HG03103 (cell line): ENCODE measurements at regions not wholly inside any gene's neighbourhood (a gene's known extent, or its start where the extent isn't known, plus 50 kb on each side); places are given as distances from the start of the nearest gene placed in this dataset.
"Not testable (repeated sequence)": the region's sequence is repeated elsewhere in the genome, so short reads cannot be mapped to it uniquely, and the experiment has no call there.

Source experiments
- ATAC-seq: cut with Tn5 transposase; IDR thresholded peaks from one replicate; pipeline ENCODE4 v1.9.1; 2021; ENCODE audit warnings: low read depth; ENCODE audit not compliant: unreplicated experiment

DNA sequence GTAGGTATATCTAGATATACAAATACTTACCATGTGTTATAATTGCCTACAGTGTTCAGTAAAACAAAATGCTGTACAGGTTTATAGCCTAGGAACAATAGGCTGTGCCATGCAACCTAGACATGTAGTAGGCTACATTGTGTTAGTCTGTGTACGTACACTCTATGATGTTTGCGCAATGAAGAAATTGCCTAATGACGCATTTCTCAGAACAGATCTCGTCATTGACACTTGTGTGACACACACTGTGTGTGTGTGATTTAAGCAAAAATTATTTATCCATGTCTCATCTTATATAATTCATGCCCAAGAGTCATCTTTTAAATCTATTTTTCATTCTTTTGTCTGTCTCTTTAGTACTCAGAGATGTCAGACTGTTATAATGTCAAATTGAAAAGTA, 1888.8 kb upstream of the PCDH20 start:
- ATAC-seq = no peak

DNA sequence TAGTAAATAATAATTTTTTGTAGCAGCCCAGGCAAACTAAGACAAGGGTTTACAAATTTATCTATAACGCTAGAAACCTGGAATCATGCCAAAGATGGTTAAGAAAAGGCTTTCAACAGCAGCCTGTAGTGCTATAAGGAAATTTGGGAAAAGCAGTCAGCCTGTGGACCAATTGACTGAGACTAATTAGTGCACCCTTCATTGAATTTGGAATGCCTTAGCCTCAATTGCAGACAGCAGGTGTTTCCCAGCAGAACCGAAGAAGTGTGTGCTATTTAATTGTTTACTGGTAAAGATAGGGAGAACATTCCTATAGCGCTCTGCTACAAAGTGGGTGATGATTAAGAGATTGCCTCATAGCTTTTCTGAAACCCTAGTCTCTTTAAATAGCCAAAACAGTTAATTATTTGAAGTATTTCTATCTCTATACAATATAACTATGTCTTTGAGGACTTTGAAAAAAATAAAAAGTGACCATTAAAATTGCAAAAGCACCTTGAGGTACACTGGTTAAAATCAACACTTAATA, 1884.3 kb upstream of the PCDH20 start:
- ATAC-seq = no peak

DNA sequence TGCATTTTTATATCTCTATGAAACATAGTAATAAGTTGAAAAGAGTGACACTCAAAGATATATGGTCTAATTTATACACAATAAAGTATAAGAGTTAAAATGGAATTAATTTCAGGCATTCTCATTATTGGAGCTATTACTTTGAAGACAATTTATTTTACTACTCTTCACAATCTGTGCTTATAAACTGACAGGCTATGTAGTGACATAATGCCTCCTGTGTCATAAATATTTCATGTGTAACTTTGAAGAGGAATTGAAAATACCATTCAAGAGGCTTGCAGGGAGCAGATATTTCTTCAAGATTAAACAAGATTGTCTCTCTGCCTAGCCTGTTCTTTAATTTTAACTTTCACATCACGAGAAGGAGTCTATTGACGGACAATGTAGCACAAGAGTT, 1881.5 kb upstream of the PCDH20 start:
- no peak for ATAC-seq

DNA sequence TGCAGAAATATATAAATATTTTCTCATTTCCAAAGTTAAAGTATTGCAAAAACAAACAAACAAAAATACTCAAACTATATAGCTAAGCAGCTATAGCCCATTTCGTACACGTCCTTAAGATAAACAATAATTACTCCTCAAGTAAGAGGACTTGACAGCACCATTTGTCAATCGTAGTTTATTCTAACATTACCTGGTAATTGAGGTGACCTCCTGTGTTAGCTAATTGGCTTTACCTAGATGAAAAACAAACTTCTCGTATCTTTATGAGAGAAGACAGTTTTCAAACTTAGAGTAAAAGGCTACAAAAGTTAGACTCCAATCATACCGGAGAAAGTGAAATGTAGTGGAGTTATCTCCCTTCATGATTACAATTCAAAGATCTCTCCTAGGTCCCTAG, 1876.1 kb upstream of the PCDH20 start:
- no peak for ATAC-seq

DNA sequence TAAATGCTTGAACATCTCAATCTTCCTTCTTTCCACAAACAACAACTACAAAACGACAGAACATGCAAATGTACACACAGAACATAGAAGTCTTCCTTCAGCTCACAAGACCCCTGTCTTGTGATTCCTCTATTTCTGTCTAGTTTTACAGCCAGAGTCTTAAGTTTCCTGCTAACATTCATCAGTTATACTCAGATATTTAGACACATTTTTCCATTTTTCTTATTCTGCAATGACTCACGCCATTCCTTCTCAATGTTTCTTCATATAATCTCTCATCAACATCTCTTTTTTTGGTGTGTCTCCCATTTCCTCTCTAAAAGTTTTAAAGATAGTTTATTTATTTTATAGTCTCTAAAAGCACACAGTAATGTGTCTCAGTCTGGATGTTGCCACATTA, 1872.9 kb upstream of the PCDH20 start:
- ATAC-seq = no peak

DNA sequence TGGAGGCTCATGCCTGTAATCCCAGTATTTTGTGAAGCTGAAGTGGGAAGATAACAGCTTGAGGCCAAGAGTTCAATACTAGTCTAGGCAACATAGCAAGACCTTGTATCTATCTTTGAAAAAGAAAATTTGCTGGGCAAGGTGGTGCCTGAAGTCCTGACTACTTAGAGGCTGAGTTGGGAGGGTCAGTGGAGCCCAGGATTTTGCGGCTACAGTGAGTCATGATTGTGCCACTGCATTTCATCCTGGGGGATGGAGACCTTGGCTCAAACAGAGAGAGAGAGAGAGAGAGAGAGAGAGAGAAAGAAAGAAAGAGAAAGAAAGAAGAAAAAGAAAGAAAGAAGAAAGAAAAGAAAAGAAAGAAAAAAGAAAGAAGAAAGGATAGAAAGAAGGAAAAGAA, 1872.3 kb upstream of the PCDH20 start:
- ATAC-seq = no peak

DNA sequence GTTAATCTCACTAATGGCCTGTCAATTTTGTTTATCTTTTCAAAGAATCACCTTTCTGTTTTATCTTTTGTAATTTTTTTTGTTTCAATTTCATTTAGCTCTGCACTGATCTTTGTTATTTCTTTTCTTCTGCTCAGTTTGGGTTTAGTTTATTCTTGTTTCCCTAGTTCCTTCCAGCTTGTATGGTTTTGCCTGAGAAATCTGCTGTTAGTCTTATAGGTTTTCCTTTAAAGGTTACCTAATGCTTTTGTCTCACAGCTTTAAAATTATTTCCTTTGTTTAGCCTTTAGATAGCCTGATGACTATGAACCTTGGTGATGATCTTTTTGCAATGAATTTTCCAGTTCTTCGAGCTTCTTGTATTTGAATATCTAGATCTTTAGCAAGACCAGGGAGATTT, 1869.8 kb upstream of the PCDH20 start:
- no peak for ATAC-seq

DNA sequence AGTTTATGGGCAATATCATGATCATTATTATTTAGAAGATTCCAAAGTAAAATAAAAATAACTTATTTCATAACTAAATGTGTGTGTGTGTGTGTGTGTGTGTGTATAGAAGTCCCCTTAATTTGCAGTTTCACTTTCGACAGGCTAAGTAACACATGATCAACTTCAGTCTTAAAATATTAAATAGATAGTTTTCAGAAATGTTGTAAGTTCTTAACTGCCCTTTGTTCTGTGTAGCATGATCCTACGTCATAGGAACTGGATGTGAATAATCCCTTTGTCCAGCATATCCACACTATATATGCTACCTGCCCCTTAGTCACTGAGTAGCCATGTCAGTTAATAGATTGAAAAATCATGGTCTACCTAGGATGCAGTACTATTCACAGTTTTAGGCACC, 1863.5 kb upstream of the PCDH20 start:
- no peak for ATAC-seq

DNA sequence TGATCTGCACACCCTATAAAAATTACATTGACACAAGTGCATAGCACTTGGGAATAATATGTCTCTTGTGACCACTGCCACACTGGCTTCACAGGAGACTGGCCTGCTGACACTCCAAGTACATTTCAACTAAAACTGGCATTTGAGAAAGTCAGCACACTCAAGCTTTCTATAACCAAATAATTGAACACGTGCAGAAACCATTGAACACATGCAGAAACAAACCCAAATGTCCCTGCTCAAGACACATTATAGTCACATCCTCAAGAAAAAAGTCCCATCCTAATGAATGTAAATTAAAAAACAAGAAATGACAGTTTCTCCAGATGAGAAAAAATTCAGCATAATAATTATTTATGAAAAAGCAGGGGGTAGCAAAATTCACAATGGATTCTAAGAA, 1859.1 kb upstream of the PCDH20 start:
- ATAC-seq = no peak

DNA sequence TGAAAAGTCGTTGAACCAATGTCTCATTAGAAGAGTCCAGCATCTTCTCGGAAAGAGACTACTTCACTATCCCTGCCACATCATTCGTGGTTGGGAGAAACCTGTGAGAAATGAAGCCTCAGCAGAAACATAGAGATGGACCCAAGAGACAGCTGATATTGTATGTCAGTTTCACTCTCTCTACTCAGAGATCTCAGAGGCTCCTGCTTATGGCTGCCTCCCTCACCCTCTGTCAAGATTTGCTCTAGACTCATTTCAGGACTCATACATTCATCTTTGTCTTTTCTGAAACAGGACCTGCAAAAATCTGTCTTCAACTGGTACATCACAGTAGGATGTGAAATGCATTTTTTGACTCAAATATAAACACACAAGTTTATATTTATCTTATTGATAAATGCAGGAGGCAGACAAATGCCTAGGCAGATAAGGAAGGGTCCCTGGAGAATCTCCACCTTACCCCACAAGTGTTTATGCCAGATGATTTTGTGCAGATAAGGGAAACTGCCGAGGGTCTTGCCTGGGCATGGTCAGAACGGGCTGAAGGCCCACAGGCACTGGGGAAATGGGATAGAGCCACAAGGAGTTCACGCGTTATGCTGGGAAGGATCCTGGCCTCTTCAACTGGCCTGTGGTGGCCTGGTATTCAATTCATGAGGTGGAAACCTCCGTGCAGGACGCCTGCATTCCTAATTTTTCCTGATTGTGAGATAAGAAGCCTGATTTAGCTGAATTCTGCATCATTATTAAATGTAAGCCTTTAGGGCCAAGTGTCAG, 1834.0 kb upstream of the PCDH20 start:
- ATAC-seq = no peak

DNA sequence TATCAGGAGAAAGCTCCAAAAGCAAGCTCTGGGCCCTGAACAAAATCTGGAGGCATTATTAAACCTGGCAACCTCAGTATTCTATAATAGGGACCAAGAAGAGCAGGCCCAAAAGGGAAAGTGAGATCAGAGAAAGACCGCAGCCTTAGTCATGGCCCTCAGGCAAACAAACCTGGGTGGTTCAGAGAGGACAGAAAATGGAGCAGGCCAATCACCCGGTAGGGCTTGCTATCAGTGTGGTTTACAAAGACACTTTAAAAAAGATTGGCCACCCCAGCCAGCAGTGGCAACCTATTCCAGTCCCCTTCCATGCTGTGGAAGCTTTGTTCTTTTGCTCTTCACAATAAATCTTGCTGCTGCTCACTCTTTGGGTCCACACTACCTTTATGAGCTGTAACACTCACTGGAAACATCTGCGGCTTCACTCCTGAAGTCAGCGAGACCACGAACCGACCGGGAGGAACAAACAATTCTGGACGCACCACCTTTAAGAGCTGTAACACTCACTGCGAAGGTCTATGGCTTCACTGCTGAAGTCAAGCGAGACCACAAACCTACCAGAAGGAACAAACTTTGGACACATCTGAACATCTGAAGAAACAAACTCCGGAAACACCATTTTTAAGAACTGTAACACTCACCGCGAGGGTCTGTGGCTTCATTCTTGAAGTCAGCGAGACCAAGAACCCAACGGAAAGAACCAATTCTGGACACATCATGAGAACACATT, 1821.2 kb upstream of the PCDH20 start:
- not testable (repeated sequence) for ATAC-seq

DNA sequence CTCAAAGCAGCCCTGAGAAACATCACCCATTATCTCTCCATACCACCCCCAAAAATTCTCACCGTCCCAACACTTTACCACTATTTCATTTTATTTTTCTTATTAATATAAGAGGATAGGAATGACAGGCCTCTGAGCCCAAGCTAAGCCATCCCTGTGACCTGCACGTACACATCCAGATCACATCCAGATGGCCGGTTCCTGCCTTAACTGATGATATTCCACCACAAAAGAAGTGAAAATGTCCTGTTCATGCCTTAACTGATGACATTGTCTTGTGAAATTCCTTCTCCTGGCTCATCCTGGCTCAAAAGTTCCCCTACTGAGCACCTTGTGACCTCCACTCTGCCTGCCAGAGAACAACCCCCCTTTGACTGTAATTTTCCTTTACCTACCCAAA, 1802.9 kb upstream of the PCDH20 start:
- ATAC-seq = not testable (repeated sequence)

DNA sequence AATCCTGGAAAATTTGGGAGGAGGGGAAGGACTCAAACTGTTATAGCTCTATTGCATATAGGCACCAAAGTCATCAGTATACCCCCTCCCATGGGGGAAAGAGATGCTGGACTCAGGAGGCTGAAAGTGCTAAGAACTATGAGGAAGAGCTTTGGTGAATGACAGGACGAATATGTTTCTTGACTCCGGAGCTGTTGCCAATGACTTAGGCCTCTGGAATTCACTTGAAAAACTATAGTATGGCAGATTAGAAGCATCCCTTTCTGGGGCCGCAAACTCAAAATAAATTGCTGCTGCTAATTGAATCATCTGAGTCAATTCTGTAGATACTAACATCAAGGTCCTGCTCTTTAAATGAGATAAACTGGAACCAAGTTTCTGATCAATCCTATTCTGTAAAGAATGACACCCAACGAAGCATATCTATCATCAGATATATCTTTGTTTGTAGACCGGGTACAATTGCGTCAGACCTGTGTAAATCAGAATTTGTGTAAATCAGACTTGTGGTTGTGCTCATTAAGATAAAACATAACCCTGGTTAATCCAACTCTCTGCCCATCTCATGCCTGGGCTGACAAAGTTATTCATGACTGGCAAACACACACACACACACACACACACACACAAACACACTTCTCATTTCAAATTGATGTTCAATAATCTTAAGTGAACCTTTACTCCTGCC, 1793.8 kb upstream of the PCDH20 start:
- ATAC-seq = no peak

DNA sequence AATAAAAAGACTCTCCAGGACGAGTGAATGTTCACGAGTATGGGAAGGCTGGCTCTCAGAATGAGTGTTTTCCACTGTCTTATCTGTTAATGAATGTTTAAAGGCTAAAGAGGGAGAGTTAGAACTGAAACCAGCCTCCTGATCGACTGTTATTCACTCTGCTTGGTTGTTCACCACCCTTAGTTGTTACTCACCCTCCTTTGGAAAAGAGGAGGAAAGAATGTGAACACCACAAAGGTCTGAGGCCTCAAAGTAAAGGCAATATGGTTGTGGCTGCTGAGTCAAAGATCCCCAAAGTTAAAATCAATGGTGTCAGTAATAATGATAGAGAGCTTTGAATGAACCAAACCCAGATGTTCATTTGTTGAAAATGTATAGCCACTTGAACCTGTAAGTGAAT, 1793.2 kb upstream of the PCDH20 start:
- ATAC-seq = no peak

DNA sequence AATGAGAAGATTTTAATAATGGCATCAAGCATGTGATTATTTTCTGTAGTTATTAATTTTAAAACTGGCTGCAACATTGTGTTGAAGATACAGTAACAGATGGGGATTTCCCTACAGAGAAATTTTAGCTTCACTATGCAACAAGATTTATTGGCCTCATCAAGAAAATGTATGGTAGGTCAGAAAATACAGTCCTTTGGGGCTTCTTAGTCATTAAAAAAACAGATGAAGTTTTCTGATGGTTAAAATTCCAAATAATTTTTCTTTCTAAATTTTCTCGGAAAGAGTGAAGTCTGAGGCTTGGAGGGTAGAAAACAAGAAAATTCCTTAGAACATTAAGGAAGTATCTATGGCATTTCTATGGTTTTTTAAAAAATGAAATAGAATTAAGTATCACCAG, 1790.8 kb upstream of the PCDH20 start:
- ATAC-seq = no peak

DNA sequence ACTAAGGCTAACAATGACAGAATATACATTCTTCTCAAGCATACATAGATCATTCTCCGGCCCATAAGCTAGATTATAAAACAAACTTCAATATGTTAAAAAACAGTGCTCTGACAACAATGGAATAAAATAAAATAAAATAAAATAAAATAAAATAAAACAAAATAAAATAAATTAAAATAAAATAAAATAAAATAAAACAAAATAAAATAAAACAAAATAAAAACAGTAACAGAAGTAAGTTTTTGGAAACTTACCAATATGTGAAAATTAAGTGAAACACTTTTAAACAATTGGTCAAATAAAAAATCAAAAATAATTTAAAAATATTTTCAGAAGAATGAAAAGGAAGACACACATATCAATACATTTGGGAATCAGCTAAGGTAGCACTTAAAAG, 1785.8 kb upstream of the PCDH20 start:
- ATAC-seq = no peak

DNA sequence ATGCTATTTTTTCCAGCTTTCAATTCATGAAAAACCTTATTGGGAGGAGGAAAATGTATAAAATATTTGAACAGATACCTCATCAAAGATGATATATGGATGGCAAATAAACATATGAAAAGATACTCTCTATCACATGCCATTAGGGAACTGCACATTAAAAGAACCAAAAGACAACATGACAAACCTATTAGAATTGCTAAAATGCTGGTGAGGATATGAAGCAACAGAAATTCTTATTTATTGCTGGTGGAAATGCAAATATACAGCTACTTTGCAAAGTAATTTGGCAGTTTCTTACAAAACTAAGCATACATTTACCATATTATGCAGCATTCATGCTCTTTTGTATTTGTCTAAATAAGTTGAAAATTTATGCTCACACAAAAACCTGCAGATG, 1783.9 kb upstream of the PCDH20 start:
- no peak for ATAC-seq

DNA sequence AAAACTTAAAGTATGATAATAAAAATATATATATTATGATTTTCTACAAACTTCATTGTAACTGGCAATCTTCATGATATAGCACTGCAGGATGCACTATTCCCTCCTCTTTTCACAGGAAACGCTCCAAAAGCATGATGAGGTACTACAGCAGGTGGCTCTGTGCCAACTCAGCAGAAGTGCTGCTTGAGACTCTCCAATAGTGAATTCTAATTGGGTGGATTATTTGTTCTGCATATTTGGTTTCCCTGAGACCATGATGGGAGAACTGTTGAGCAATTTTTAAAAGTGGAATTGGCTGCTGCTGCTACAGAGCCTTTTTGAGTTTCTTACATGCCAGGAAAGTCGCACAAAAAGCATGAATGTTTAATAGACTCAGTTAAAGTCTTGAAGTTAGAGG, 1782.4 kb upstream of the PCDH20 start:
- no peak for ATAC-seq

DNA sequence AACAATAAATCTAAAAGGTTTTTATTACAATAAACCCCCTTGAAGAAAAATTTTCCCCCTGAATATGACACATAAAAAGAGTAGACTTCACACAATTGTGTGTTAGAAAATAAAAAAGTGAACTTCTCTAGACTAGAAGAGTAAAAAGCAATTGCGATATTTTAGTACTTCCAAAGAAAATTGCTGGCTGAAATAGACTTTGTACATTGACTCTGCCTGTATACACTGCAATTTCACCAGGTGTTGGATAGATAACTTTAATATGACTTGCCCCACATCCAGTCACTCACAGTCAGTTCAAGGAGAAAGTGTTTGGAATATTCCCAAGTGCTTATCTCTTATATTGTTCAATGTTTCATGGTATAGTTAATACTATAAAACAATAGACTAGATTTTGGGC, 1780.1 kb upstream of the PCDH20 start:
- no peak for ATAC-seq

DNA sequence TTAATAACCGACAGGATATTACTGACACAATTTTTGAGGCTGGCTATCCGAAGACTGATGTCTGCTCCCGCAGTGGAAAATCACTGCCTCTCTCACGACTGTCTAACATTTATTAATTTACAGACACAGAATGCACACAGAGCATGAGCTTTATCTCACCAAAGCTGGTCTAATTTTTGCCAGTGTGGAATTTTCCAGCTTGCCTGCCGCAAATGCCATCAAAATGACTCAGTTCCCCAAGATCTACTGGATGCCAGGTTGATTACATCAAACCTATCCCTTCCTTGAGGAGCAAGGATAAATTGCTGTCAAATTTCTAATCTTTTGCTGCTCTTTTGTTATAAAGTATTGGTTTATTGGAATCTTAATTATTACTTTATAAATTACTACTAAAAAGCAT, 1775.1 kb upstream of the PCDH20 start:
- ATAC-seq = no peak

DNA sequence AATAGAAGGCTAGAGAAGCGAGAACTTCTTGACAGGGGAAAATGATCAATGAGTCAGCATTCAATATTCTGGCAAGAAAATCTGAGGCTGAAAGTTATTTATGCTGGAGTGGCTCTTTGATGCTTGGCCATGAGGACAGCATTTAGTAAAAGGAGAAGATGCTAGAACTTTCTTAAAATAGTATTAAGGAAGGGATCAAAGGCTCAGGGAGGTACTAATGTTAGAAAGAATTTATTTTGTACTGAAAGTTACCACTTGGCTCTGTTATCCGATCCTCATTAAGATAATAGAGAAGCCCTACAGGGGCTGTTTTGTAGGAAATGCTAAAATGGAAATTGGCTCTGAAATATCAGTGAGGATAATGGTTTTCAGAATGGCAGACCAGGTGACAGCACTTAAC, 1774.6 kb upstream of the PCDH20 start:
- no peak for ATAC-seq
